PC-9 (cell line): ENCODE measurements at regions not wholly inside any gene's neighbourhood (a gene's known extent, or its start where the extent isn't known, plus 50 kb on each side); places are given as distances from the start of the nearest gene placed in this dataset.

Experiments
- CTCF ChIP-seq: fragments of 200-600 bp; sonication (generic); conservative IDR thresholded peaks from 2 replicates; pipeline ENCODE4 v1.6.1; 2017; ENCODE audit warnings: mixed run types, antibody characterized with exemption, mild to moderate bottlenecking, moderate library complexity
- EZH2 ChIP-seq: fragments of 200-600 bp; sonication (generic); IDR thresholded peaks from 2 replicates; pipeline ENCODE4 v1.8.0; 2017; ENCODE audit warnings: antibody characterized with exemption, low read depth

GRCh38 chr5:29795096-29795652 is 1398.3 kb upstream of the CDH6 start:
- TF ChIP-seq CTCF = no peak
- TF ChIP-seq EZH2 = no peak
